ENCODE measurements at regions not wholly inside any gene's neighbourhood (a gene's known extent, or its start where the extent isn't known, plus 50 kb on each side); places are given as distances from the start of the nearest gene placed in this dataset.
"Not testable (repeated sequence)": the region's sequence is repeated elsewhere in the genome, so short reads cannot be mapped to it uniquely, and the experiment has no call there.

- H3K4me3 Mint-ChIP-seq; H3K36me3 Mint-ChIP-seq (ENCODE audit: low read depth); H3K4me1 Mint-ChIP-seq (ENCODE audit: low read depth); H3K27me3 Mint-ChIP-seq (ENCODE audit: low read depth); H3K9me3 Mint-ChIP-seq; H3K27ac Mint-ChIP-seq: not testable (repeated sequence)
Observed at GRCh38 chr5:34096033-34096432, 53.0 kb upstream of the C1QTNF3 start.

- H3K27ac Mint-ChIP-seq; H3K27me3 Mint-ChIP-seq (ENCODE audit: low read depth); H3K4me1 Mint-ChIP-seq (ENCODE audit: low read depth); H3K9me3 Mint-ChIP-seq; H3K36me3 Mint-ChIP-seq (ENCODE audit: low read depth); H3K4me3 Mint-ChIP-seq: not testable (repeated sequence)
Observed at GRCh38 chr5:34099891-34100290, 56.9 kb upstream of the C1QTNF3 start.

GRCh38 chr5:34101567-34101966, 58.6 kb upstream of the C1QTNF3 start:
- H3K4me1 Mint-ChIP-seq (ENCODE audit: low read depth); H3K36me3 Mint-ChIP-seq (ENCODE audit: low read depth); H3K27ac Mint-ChIP-seq; H3K27me3 Mint-ChIP-seq (ENCODE audit: low read depth); H3K4me3 Mint-ChIP-seq; H3K9me3 Mint-ChIP-seq: not testable (repeated sequence)

- not testable (repeated sequence) for H3K4me1 Mint-ChIP-seq (ENCODE audit: low read depth)
Observed at GRCh38 chr5:34108897-34109296, 65.9 kb upstream of the C1QTNF3 start.

DNA sequence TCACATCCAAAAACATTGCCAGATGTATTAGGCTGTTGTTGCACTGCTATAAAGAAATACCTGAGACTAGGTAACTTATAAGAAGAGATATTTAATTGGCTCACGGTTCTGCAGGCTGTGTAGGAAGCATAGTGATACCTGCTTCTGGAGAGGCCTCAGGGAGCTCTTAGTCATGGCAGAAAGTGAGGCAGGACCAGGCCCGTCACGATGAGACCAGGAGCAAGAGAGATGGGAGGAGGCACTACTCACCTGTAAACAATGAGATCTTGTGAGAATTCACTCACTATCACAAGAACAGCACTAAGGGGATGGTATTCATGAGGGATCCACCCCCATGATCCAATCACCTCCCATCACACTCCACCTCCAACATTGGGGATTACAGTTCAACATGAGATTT, 81.3 kb upstream of the C1QTNF3 start:
- not testable (repeated sequence) for H3K27me3 Mint-ChIP-seq (ENCODE audit: low read depth); H3K4me1 Mint-ChIP-seq (ENCODE audit: low read depth); H3K27ac Mint-ChIP-seq; H3K36me3 Mint-ChIP-seq (ENCODE audit: low read depth); H3K9me3 Mint-ChIP-seq; H3K4me3 Mint-ChIP-seq

More at GRCh38 chr5:34108897-34109296, 65.9 kb upstream of the C1QTNF3 start:
- H3K9me3 Mint-ChIP-seq; H3K4me3 Mint-ChIP-seq; H3K27ac Mint-ChIP-seq; H3K36me3 Mint-ChIP-seq (ENCODE audit: low read depth); H3K27me3 Mint-ChIP-seq (ENCODE audit: low read depth): not testable (repeated sequence)

GRCh38 chr5:34125354-34125753, 82.3 kb upstream of the C1QTNF3 start:
- not testable (repeated sequence) for H3K4me3 Mint-ChIP-seq; H3K36me3 Mint-ChIP-seq (ENCODE audit: low read depth); H3K4me1 Mint-ChIP-seq (ENCODE audit: low read depth); H3K27me3 Mint-ChIP-seq (ENCODE audit: low read depth); H3K27ac Mint-ChIP-seq; H3K9me3 Mint-ChIP-seq

GRCh38 chr5:34126741-34127140, 83.7 kb upstream of the C1QTNF3 start:
- not testable (repeated sequence) for H3K9me3 Mint-ChIP-seq; H3K36me3 Mint-ChIP-seq (ENCODE audit: low read depth); H3K4me1 Mint-ChIP-seq (ENCODE audit: low read depth); H3K27ac Mint-ChIP-seq; H3K27me3 Mint-ChIP-seq (ENCODE audit: low read depth); H3K4me3 Mint-ChIP-seq

DNA sequence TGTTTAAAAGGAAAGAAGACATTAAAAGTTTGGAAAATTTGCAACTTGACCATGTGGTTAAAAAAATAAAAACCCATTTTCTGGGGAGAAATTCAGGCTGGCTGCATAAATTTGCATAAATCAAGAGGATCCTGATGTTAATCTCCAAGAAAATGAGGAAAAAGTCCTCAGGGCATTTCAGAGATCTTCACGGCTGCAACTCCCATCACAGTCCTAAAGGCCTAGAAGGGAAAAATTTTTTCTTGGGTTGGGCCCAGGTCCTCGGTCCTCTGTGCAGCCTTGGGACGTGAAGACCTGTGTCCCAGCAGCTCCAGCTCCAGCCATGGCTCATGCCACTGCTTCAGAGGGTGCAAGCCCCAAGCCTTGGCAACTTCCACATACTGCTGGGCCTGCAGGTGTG, 84.8 kb upstream of the C1QTNF3 start:
- H3K4me1 Mint-ChIP-seq (ENCODE audit: low read depth); H3K36me3 Mint-ChIP-seq (ENCODE audit: low read depth); H3K27ac Mint-ChIP-seq; H3K27me3 Mint-ChIP-seq (ENCODE audit: low read depth); H3K9me3 Mint-ChIP-seq; H3K4me3 Mint-ChIP-seq: not testable (repeated sequence)

DNA sequence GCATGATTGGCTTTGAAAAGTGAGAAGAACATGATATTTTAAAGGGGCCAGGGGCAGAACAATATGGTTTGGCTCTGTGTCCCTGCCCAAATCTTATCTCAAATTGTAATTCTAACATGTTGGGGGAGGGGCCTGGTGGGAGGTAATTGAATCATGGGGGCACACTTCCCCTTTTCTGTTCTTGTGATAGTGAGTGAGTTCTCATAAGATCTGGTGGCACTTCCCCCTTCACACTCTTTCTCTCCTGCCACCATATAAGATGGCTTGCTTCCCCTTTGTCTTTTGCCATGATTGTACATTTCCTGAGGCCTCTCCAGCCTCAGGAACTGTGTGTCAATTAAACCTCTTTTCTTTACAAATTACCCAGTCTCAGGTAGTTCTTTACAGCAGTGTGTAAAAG, 85.9 kb upstream of the C1QTNF3 start:
- H3K27me3 Mint-ChIP-seq (ENCODE audit: low read depth); H3K4me1 Mint-ChIP-seq (ENCODE audit: low read depth); H3K9me3 Mint-ChIP-seq; H3K36me3 Mint-ChIP-seq (ENCODE audit: low read depth); H3K4me3 Mint-ChIP-seq; H3K27ac Mint-ChIP-seq: not testable (repeated sequence)

- H3K27me3 Mint-ChIP-seq (ENCODE audit: low read depth); H3K9me3 Mint-ChIP-seq; H3K4me3 Mint-ChIP-seq; H3K4me1 Mint-ChIP-seq (ENCODE audit: low read depth); H3K36me3 Mint-ChIP-seq (ENCODE audit: low read depth); H3K27ac Mint-ChIP-seq: not testable (repeated sequence)
Observed at GRCh38 chr5:34154988-34155387, 112.0 kb upstream of the C1QTNF3 start.

DNA sequence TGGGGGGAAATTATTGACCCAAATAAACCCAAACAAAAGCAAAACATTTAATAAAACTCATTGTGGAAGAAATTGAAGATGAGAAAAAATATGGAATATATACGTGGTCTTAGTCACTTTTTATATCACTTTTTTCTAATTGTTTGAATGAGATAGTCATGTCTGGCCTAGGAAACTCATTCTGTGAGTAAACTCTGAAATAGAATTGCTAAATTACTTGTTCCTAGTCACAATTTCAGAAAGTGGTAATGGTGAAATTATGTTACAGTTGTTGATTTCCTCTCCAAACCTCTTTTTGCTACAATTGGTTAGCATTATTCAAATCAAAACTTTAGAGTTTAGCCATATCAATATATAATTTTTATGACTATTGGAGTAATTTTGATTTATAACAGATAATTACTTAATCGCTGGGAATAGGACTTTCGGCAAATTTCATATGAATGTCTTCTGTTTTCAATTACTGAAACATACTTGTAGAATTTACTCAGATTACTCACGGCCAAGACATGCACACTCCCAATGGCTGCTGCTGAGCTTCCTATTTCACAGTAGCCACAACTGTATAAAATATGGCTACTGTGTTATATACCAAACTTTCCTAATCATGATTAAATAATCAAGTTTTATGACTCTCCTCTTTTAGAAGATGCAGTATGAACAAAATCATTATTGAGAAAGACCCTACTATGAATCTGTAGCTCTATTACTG, 113.8 kb upstream of the C1QTNF3 start:
- H3K27ac Mint-ChIP-seq; H3K4me1 Mint-ChIP-seq (ENCODE audit: low read depth); H3K9me3 Mint-ChIP-seq; H3K27me3 Mint-ChIP-seq (ENCODE audit: low read depth); H3K4me3 Mint-ChIP-seq; H3K36me3 Mint-ChIP-seq (ENCODE audit: low read depth): not testable (repeated sequence)

- not testable (repeated sequence) for H3K27ac Mint-ChIP-seq; H3K27me3 Mint-ChIP-seq (ENCODE audit: low read depth); H3K4me3 Mint-ChIP-seq; H3K4me1 Mint-ChIP-seq (ENCODE audit: low read depth); H3K9me3 Mint-ChIP-seq; H3K36me3 Mint-ChIP-seq (ENCODE audit: low read depth)
Observed at GRCh38 chr5:34160904-34161303, 117.9 kb upstream of the C1QTNF3 start.

DNA sequence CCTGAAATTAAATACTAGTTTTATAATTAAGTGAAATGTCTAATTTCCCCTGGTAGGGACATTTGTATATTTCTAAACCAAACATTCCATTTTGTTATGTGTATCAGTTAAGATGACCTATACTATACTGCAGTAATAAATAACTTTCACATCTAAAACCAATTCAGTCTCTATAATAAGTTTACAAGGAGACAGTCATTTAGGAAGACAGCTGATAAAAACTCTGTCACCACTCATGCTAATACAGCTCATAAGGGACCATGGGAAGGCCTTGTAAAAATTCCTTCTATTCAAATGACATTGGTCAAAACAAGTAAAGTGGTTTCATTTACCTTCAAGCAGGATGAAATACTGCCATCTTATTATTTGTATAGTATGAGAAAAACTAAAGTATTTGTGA, 128.4 kb upstream of the C1QTNF3 start:
- H3K4me1 Mint-ChIP-seq (ENCODE audit: low read depth); H3K9me3 Mint-ChIP-seq; H3K27me3 Mint-ChIP-seq (ENCODE audit: low read depth); H3K4me3 Mint-ChIP-seq; H3K27ac Mint-ChIP-seq: not testable (repeated sequence)
- peaks cover 14% of the 10 kb centered on the region for H3K36me3 Mint-ChIP-seq (ENCODE audit: low read depth)

DNA sequence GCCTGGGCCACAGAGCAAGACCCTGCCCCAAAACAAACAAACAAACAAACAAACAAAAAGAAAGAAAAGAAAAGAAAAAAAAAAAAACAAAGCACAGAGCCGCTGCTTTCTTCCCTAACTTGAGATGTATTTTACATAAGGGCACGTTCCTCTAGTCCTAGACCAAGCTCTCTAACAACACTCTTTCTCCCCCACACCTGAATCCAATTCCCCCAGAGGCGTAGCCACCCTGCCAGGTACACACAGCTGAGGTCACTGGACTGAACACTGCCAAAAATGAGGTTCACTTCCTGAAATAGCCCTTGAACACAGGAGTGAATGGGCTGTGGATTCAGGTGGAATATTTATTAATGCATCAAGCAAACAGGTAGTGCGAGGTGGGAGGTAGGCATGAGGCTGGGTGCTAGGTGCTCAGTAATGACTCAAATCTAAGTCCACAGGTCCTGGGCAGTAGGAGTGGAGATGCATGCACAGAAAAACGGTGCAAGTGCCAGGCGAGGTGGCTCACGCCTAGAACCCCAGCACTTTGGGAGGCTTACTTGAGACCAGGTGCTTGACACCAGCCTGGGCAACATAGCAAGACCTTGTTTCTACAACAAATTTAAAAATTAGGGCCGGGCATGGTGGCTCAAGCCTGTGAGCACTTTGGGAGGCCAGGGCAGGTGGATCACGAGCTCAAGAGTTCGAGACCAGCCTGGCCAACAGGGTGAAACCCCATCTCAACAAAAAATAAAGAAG, 136.6 kb upstream of the C1QTNF3 start:
- H3K9me3 Mint-ChIP-seq; H3K27me3 Mint-ChIP-seq (ENCODE audit: low read depth); H3K4me3 Mint-ChIP-seq; H3K27ac Mint-ChIP-seq; H3K4me1 Mint-ChIP-seq (ENCODE audit: low read depth): not testable (repeated sequence)
- H3K36me3 Mint-ChIP-seq (ENCODE audit: low read depth): peaks cover 12% of the 10 kb centered on the region

GRCh38 chr5:34180225-34180624, 137.2 kb upstream of the C1QTNF3 start:
- peaks cover 12% of the 10 kb centered on the region for H3K36me3 Mint-ChIP-seq (ENCODE audit: low read depth)
- H3K27ac Mint-ChIP-seq; H3K4me3 Mint-ChIP-seq; H3K4me1 Mint-ChIP-seq (ENCODE audit: low read depth); H3K27me3 Mint-ChIP-seq (ENCODE audit: low read depth); H3K9me3 Mint-ChIP-seq: not testable (repeated sequence)

Data from T-helper 1 cell treated with Interleukin-12 subunit alpha and Interleukin-12 subunit beta and Interleukin-4 antibody, amounts not matched to agents 30 μg/mL and 1 μg/mL, for 36 hours (primary cell).